GM20000 (cell line): ENCODE measurements at regions not wholly inside any gene's neighbourhood (a gene's known extent, or its start where the extent isn't known, plus 50 kb on each side); places are given as distances from the start of the nearest gene placed in this dataset.

Experiments used
- DNase-seq: peaks from one replicate; pipeline ENCODE4 v3.0.0; 2012; ENCODE audit warnings: low spot score
- TF ChIP-seq, protein P1 (sequence below): IDR thresholded peaks from 2 replicates; pipeline ENCODE4 v1.5.1; 2012; ENCODE audit warnings: mild to moderate bottlenecking, control low read depth; ENCODE audit errors: extremely low read depth, missing control alignments

DNA sequence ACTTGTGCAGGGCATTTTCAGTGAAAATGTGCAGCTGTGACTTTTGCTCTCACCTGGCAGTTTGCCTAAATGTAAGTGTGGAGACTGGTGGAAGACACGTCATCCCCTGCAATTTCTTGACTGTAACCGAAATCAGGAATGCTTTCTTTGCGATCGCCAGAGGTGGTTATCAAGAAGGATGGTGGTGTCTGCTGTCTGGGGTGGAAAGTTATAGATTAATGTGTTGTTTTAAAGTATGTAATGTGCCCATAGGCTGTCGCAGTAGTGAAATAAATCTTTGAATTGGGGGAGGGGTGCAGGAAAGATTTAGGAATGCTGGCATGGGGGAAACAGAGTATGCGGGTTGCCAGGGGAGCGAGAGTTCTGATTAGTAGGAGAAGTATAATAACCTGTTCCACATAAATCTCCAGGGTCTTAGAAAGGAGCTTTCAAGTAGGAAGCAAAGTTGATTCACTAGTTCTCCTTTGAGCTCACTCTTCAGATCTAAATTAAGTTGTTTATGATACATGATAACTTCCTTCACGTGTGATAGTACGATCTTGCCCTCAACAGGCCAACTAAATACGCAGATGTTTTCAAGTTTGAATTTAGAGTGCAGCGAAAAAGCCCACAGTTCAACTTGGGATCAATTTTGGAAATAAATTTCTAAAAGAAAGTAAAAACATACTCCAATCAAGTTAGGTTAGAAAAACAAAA lies 1520.0 kb upstream of the SLC10A2 start:
- TF ChIP-seq, protein P1, sequence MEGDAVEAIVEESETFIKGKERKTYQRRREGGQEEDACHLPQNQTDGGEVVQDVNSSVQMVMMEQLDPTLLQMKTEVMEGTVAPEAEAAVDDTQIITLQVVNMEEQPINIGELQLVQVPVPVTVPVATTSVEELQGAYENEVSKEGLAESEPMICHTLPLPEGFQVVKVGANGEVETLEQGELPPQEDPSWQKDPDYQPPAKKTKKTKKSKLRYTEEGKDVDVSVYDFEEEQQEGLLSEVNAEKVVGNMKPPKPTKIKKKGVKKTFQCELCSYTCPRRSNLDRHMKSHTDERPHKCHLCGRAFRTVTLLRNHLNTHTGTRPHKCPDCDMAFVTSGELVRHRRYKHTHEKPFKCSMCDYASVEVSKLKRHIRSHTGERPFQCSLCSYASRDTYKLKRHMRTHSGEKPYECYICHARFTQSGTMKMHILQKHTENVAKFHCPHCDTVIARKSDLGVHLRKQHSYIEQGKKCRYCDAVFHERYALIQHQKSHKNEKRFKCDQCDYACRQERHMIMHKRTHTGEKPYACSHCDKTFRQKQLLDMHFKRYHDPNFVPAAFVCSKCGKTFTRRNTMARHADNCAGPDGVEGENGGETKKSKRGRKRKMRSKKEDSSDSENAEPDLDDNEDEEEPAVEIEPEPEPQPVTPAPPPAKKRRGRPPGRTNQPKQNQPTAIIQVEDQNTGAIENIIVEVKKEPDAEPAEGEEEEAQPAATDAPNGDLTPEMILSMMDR, result no peak
- no peak for DNase-seq

DNA sequence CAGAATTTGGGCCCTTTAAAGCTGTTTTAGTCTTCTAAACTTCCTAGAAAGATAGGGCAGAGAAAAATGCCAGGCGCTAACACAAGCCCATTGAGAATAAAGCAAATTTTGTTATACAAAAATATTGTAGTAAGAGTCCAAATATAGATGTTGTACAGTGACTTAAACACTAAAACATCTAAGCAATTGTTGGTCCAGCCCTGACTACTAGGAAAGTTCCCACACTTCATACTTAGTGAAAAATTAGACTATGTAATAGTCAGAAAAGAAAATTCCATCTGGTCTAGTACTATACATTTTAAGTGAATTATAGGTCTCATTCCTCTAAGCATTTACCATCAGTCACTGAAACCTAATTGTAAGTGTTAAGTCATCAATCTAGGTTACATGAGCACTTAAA lies 1518.3 kb upstream of the SLC10A2 start:
- TF ChIP-seq, protein P1, result no peak
- no peak for DNase-seq

DNA sequence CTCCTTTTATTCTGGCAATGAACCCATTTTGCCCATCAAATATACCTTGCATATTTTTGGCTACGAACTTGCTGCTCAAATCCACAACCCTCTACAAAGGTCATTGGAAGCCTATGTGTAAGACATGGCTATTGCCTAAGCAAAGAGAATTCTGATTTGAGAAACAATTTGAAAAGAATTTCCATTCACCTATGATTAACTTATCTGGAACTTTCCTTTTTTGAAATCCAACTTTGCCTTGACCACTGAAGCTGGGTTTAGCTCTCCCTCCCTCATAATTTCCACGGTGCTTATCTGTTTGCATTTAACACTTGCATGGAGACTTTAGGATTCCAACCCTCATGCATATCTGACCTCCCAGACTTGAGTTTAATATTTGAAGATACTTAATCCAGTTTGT lies 1514.7 kb upstream of the SLC10A2 start:
- no peak for DNase-seq
- TF ChIP-seq, protein P1, result no peak

DNA sequence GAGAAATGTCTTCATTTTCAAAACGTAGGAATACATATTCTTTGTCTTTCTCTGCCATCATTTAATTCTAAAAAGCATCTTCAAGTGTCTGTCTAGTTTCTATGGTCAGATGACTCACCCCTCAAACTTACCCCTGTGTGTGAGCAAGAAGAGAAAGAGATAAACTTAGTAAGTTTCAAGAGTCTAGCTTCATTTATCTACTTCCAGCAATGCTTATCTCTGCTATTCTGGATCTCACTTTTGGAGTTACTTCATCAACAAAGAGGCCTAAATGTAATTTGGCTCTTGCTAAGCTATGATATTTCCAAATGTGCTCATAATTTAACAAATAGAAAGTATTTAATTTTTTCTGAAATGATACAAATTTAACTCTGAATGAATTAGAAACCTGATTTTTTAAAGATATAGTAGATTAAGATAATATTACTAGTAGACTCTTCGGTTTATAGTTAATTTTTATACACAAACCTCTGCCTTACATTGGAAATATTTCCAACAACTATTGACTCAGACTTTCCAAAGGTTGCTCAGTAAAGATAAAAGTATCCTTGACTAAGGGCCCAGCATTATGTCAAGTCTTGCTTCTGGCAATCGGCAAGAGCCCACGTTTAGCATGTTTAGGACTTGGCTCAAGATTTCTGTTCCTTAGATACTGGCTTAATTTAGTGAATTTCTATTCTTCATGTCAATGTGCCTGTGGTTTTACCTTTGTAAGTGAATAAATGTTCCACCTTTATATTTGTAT lies 1511.0 kb upstream of the SLC10A2 start:
- TF ChIP-seq, protein P1, result no peak
- no peak for DNase-seq

DNA sequence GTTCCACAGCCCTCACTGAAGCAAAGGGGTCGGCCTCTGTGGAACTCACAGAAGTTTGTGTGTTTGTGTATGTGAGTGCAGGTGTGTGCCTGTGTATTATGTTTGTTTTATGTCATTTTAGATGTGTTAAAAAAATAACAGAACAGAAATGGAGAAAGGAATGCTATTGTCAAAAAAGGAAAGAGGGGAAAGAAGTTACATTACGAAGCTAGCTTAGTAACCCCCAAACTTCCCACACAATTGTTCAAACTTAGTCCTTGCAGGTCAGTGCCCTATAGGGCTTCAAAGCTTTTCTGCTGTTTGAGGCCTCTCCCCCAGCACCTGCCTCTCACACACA lies 1505.6 kb upstream of the SLC10A2 start:
- DNase-seq, result no peak
- TF ChIP-seq, protein P1, result no peak

GRCh38 chr13:104571161-104571892 lies 1505.1 kb upstream of the SLC10A2 start:
- no peak for DNase-seq
- TF ChIP-seq, protein P1, result no peak

DNA sequence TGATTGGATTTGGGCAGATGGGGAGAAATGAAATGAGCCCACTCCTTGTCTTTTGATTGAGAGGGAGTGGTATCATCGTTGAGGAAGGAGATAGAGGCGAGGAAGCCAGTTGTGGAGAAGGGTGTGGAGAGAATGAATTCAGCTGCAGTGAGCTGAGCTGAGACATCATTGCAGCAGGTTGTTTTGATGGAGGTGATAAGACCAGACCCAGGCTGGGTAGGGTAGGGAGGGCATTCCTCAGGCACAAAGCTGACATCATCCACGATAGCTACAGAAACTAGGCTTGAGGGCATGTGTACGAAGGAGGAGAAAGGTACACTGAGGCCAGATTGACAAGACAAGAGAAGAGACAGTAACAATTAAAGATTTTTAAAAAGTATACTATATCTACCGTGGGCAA lies 1500.9 kb upstream of the SLC10A2 start:
- DNase-seq, result no peak
- TF ChIP-seq, protein P1, result no peak
